PC-3 (cell line): ENCODE measurements at regions not wholly inside any gene's neighbourhood (a gene's known extent, or its start where the extent isn't known, plus 50 kb on each side); places are given as distances from the start of the nearest gene placed in this dataset.

Experiments
- CTCF ChIP-seq: fragments of 300-600 bp; sonication (generic); conservative IDR thresholded peaks from 2 replicates; pipeline ENCODE4 v1.5.1; 2017; ENCODE audit warnings: antibody characterized with exemption, low read depth, mild to moderate bottlenecking, low read length
- EZH2 ChIP-seq: fragments of 300-600 bp; sonication (generic); IDR thresholded peaks from one replicate; pipeline ENCODE4 v1.6.1; 2017; ENCODE audit warnings: antibody characterized with exemption, mild to moderate bottlenecking, low read length; ENCODE audit not compliant: unreplicated experiment
- EZH2phosphoT487 ChIP-seq: fragments of 300-600 bp; sonication (generic); IDR thresholded peaks from 2 replicates; pipeline ENCODE4 v1.6.1; 2018; ENCODE audit warnings: mild to moderate bottlenecking, antibody characterized with exemption, low read length, borderline replicate concordance

GRCh38 chr5:167785901-167786300 lies 505.5 kb upstream of the WWC1 start:
- TF ChIP-seq CTCF (no peak), EZH2 (no peak), EZH2phosphoT487 (no peak)
